ENCODE measurements at regions not wholly inside any gene's neighbourhood (a gene's known extent, or its start where the extent isn't known, plus 50 kb on each side); places are given as distances from the start of the nearest gene placed in this dataset.

DNA sequence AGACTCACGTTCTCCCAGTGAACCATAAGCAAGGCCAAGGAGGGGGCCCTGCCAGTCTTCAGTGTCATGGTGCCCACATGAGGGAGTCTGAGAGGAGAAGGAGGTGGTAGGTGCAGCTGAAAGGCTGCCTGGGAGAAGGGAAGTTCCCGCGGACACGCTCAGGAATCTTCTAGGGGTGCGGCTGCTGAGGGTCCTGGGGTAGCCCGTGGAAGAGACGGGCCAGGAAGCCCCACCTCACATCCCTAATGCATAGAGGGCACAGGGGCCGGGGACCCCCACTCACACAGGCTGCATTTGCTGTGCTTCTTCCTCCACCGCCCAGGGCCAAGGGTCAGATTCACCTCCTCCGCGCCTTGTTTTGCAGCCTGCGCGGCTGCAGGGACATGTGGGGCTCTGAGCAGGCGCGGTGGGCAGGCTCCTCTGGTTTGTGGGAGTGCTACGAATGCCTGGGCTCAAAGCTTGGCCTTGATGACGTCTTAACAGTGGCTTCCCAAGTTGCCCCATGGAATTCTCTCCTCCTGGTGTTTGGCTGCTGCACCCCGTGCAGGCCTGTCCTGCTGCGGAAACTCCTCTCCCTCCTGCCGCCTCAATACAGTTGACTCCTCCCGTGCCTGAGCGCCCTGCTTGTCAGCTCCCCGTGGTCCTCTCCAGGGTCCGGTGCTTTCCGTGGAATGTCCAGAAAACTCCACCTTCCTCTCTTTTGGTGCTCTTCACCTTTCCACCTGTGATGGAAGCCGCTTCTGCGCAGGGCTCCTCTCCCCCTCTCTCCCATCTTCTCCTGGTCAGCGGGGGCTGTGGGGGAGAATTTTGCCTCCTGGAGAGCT, 95.7 kb downstream of the VAPA start:
- Mint-ChIP-seq H3K9me3 (no peaks in the 10 kb centered on the region), H3K4me3 (no peak overlapping the region), H3K27ac (peak overlapping the region in 1 of 3 experiments; percentile 83), H3K4me1 (peaks cover 28% of the 10 kb centered on the region), H3K27me3 (ENCODE audit: low read depth) (peaks cover 27% of the 10 kb centered on the region), H3K36me3 (ENCODE audit: low read depth) (no peaks in the 10 kb centered on the region)
- TF ChIP-seq, protein P1, sequence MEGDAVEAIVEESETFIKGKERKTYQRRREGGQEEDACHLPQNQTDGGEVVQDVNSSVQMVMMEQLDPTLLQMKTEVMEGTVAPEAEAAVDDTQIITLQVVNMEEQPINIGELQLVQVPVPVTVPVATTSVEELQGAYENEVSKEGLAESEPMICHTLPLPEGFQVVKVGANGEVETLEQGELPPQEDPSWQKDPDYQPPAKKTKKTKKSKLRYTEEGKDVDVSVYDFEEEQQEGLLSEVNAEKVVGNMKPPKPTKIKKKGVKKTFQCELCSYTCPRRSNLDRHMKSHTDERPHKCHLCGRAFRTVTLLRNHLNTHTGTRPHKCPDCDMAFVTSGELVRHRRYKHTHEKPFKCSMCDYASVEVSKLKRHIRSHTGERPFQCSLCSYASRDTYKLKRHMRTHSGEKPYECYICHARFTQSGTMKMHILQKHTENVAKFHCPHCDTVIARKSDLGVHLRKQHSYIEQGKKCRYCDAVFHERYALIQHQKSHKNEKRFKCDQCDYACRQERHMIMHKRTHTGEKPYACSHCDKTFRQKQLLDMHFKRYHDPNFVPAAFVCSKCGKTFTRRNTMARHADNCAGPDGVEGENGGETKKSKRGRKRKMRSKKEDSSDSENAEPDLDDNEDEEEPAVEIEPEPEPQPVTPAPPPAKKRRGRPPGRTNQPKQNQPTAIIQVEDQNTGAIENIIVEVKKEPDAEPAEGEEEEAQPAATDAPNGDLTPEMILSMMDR (IDR thresholded peaks at IDR 0.05; ENCODE audit: unreplicated experiment in 3 of 3) = no peak

DNA sequence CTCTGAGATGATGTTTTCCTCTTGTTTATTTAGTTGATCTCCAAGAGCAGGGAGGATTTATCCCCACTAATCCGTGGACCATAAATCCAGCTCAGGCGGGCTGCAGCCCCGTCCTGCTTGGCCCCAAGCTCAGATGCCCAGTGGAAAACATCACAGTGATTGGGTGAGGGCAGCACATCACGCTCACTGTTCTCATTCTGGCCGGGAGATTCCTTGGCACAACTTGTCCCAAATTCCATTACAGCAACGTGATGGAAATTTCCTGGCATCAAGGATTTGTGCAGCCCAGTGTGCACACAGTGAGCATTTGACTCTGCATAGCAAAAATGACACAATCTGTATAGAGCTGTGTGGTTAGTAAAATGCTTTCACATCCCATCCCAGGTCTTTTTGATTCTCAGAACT, 96.8 kb downstream of the VAPA start:
- H3K27me3 Mint-ChIP-seq (ENCODE audit: low read depth) = peaks cover 27% of the 10 kb centered on the region
- H3K4me3 Mint-ChIP-seq = no peak overlapping the region
- peak overlapping the region in 2 of 3 experiments; percentile 35 to 83 for H3K27ac Mint-ChIP-seq
- H3K36me3 Mint-ChIP-seq (ENCODE audit: low read depth) = no peaks in the 10 kb centered on the region
- peaks cover 34% of the 10 kb centered on the region for H3K4me1 Mint-ChIP-seq
- TF ChIP-seq, protein P1 (IDR thresholded peaks at IDR 0.05; ENCODE audit: unreplicated experiment in 3 of 3) = no peak
- no peaks in the 10 kb centered on the region for H3K9me3 Mint-ChIP-seq

- Mint-ChIP-seq H3K27me3 (ENCODE audit: low read depth) (peaks cover 27% of the 10 kb centered on the region), H3K36me3 (ENCODE audit: low read depth) (no peaks in the 10 kb centered on the region), H3K9me3 (no peaks in the 10 kb centered on the region), H3K4me1 (peaks cover 32% of the 10 kb centered on the region), H3K27ac (peak overlapping the region in 2 of 3 experiments; percentile 35 to 83), H3K4me3 (no peak overlapping the region)
- TF ChIP-seq, protein P1 (IDR thresholded peaks at IDR 0.05; ENCODE audit: unreplicated experiment in 3 of 3) = no peak
Measured at GRCh38 chr18:10011061-10011460, 97.2 kb downstream of the VAPA start.

DNA sequence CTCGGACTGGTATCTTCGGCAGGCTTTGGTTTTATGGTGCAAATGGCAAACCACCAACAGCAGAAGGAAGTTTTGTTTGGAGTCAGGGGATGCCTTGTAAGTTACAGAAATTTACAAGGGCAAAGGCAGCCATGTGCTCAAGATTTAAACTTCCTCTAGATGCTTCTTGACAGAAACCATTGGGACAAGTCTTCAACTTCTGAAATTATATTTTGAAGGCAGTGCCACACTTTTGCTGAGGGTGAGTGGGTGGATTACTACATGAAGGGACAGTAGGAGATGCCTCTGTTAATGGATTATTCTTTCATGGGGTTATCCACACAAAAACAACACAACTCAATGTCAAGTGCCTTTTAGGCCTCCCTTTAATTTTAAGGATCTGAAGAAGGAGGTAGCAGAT, 97.9 kb downstream of the VAPA start:
- Mint-ChIP-seq H3K4me1 (peaks cover 32% of the 10 kb centered on the region), H3K27ac (peak overlapping the region in 1 of 3 experiments; percentile 83), H3K27me3 (ENCODE audit: low read depth) (peaks cover 22% of the 10 kb centered on the region), H3K36me3 (ENCODE audit: low read depth) (no peaks in the 10 kb centered on the region), H3K4me3 (no peak overlapping the region), H3K9me3 (no peaks in the 10 kb centered on the region)
- TF ChIP-seq, protein P1 (IDR thresholded peaks at IDR 0.05; ENCODE audit: unreplicated experiment in 3 of 3) = no peak

- H3K4me1 Mint-ChIP-seq = peaks cover 30% of the 10 kb centered on the region
- no peaks in the 10 kb centered on the region for H3K36me3 Mint-ChIP-seq (ENCODE audit: low read depth)
- TF ChIP-seq, protein P1 (IDR thresholded peaks at IDR 0.05; ENCODE audit: unreplicated experiment in 3 of 3) = no peak
- H3K27ac Mint-ChIP-seq = peak overlapping the region in 1 of 3 experiments; percentile 18
- H3K27me3 Mint-ChIP-seq (ENCODE audit: low read depth) = peaks cover 22% of the 10 kb centered on the region
- H3K4me3 Mint-ChIP-seq = no peak overlapping the region
- no peaks in the 10 kb centered on the region for H3K9me3 Mint-ChIP-seq
Measured at GRCh38 chr18:10012526-10012925, 98.7 kb downstream of the VAPA start.

Data from nephron (organoid).